CD14-positive monocyte (primary cell): ENCODE measurements at regions not wholly inside any gene's neighbourhood (a gene's known extent, or its start where the extent isn't known, plus 50 kb on each side); places are given as distances from the start of the nearest gene placed in this dataset.

Experiments used
- DNase-seq, 3 donors: peaks; one replicate each; pipeline ENCODE4 v3.0.0-alpha.2; 2011 to 2022
- H2AFZ ChIP-seq: 2 replicates; pipeline ENCODE4 v1.6.0; 2012; ENCODE audit warnings: mild to moderate bottlenecking, low read depth, low read length, inconsistent platforms; ENCODE audit not compliant: insufficient read depth, poor library complexity, severe bottlenecking
- H3K27ac ChIP-seq, 2 donors: 1 replicate in 1 of 2; 2 replicates in 1 of 2; pipeline ENCODE4 v1.5.1; 2012 to 2013; ENCODE audit warnings: low read length in 2 of 2, control low read depth in 1 of 2, inconsistent platforms in 1 of 2, low read depth in 1 of 2, mild to moderate bottlenecking in 1 of 2
- H3K27me3 ChIP-seq, 2 donors: one replicate each; pipeline versions ENCODE4 v1.6.0 to v1.6.1; 2011 to 2013; ENCODE audit warnings: low read length in 2 of 2; ENCODE audit not compliant: control insufficient read depth in 2 of 2, insufficient read depth in 2 of 2
- H3K36me3 ChIP-seq, 2 donors: replicated peaks in 1 of 2; 1 replicate in 1 of 2; 2 replicates in 1 of 2; pipeline versions ENCODE4 v1.5.1 to v1.6.1; 2012 to 2013; ENCODE audit warnings: low read length in 2 of 2, control low read depth in 1 of 2, inconsistent platforms in 1 of 2, mild to moderate bottlenecking in 1 of 2; ENCODE audit not compliant: insufficient read depth in 2 of 2, control insufficient read depth in 1 of 2
- H3K4me1 ChIP-seq, 2 donors: 1 replicate in 1 of 2; 2 replicates in 1 of 2; pipeline versions ENCODE4 v1.5.1 to v1.6.1; 2012 to 2013; ENCODE audit warnings: low read length in 2 of 2, control low read depth in 1 of 2, inconsistent platforms in 1 of 2, mild to moderate bottlenecking in 1 of 2, moderate library complexity in 1 of 2; ENCODE audit not compliant: insufficient read depth in 2 of 2, control insufficient read depth in 1 of 2
- H3K4me2 ChIP-seq: replicated peaks from 2 replicates; pipeline ENCODE3; 2012; ENCODE audit warnings: low read length, moderate library complexity, mild to moderate bottlenecking; ENCODE audit not compliant: poor library complexity, severe bottlenecking; ENCODE audit errors: extremely low read depth
- H3K4me3 ChIP-seq, 3 experiments: fragments of 200-600 bp in 1 of 3; sonication (generic) in 1 of 3; replicated peaks in 1 of 3; 1 replicate in 2 of 3; 2 replicates in 1 of 3; pipeline ENCODE4 v1.5.1; 2011 to 2013; ENCODE audit warnings: low read length in 3 of 3, mild to moderate bottlenecking in 3 of 3, control low read depth in 2 of 3, low read depth in 2 of 3, inconsistent platforms in 1 of 3, moderate library complexity in 1 of 3
- H3K79me2 ChIP-seq: 2 replicates; pipeline ENCODE4 v1.6.0; 2012; ENCODE audit warnings: mild to moderate bottlenecking, control low read depth, inconsistent platforms, low read length, moderate library complexity; ENCODE audit not compliant: insufficient read depth
- H3K9ac ChIP-seq: 2 replicates; pipeline ENCODE4 v1.6.0; 2017; ENCODE audit warnings: low read length, mild to moderate bottlenecking; ENCODE audit not compliant: insufficient read depth, poor library complexity, severe bottlenecking
- H3K9me3 ChIP-seq, 2 donors: replicated peaks in 1 of 2; 1 replicate in 1 of 2; 2 replicates in 1 of 2; pipeline versions ENCODE4 v1.5.1 to v1.6.1; 2012 to 2013; ENCODE audit warnings: low read length in 2 of 2, control low read depth in 1 of 2; ENCODE audit not compliant: control insufficient read depth in 1 of 2, insufficient read depth in 1 of 2
- H4K20me1 ChIP-seq: 2 replicates; pipeline ENCODE4 v1.6.0; 2012; ENCODE audit warnings: mild to moderate bottlenecking, low read length, control low read depth, moderate library complexity; ENCODE audit not compliant: insufficient read depth
- H3K27ac Mint-ChIP-seq, 7 donors: one replicate each; pipeline ENCODE4 v1.8.0; 2020; ENCODE audit warnings: mild to moderate bottlenecking in 7 of 7, mixed read lengths in 7 of 7, moderate library complexity in 6 of 7, inconsistent platforms in 2 of 7
- H3K27me3 Mint-ChIP-seq, 3 donors: one replicate each; pipeline ENCODE4 v1.8.0; 2021 to 2022; ENCODE audit warnings: low read depth in 3 of 3, mild to moderate bottlenecking in 3 of 3, mixed read lengths in 3 of 3, moderate library complexity in 3 of 3, inconsistent platforms in 1 of 3
- H3K36me3 Mint-ChIP-seq, 2 donors: one replicate each; pipeline ENCODE4 v1.8.0; 2020; ENCODE audit warnings: mixed read lengths in 2 of 2, inconsistent platforms in 1 of 2, mild to moderate bottlenecking in 1 of 2
- H3K4me1 Mint-ChIP-seq: one replicate; pipeline ENCODE4 v1.8.0; 2020; ENCODE audit warnings: mild to moderate bottlenecking, mixed read lengths
- H3K4me3 Mint-ChIP-seq, 2 donors: one replicate each; pipeline ENCODE4 v1.8.0; 2020; ENCODE audit warnings: mild to moderate bottlenecking in 2 of 2, mixed read lengths in 2 of 2, moderate library complexity in 1 of 2
- H3K9me3 Mint-ChIP-seq, 7 donors: one replicate each; pipeline ENCODE4 v1.8.0; 2020 to 2022; ENCODE audit warnings: mixed read lengths in 7 of 7, mild to moderate bottlenecking in 6 of 7, moderate library complexity in 6 of 7, inconsistent platforms in 2 of 7
- WGBS: methylation state at CpG from one replicate; pipeline ENCODE4 v1.1.5; 2013; ENCODE audit warnings: missing lambda C conversion rate; ENCODE audit not compliant: insufficient coverage; 5-methylcytosine and 5-hydroxymethylcytosine counted together
- intact Hi-C, 2 donors: fragments of 100-400 bp; cut with micrococcal nuclease; formaldehyde crosslinking; loops; one replicate each; pipeline versions ENCODE4 v1.15.0 to v1.15.1; 2023
- TF ChIP-seq, protein P1 (sequence below): fragments of 200-600 bp; IDR thresholded peaks from one replicate; pipeline ENCODE4 v1.8.0; 2022; ENCODE audit warnings: antibody characterized with exemption, mild to moderate bottlenecking

DNA sequence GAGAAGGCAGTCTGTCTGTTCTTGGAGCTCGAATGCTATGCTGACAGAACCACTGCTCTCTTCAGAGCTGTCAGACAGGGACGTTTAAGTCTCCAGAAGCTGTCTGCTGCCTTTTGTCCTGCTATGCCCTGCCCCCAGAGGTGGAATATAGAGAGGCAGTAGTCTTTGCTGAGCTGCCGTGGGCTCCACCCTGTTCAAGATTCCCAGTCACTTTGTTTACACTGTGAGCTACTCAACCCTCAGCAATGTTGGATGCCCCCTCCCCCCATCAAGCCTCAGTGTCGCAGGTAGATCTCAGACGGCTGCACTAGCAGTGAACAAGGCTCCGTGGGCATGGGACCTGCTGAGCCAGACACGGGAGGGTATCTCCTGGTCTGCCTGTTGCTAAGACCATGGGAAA is 344.2 kb downstream of the TMEM161B start:
- Histone ChIP-seq H3K79me2 (no peaks in the 10 kb centered on the region), H3K9me3 (peaks cover 18 to 26% of the 10 kb centered on the region in 2 donors), H3K27ac (no peak overlapping the region), H3K9ac (no peak overlapping the region), H3K4me2 (no peak overlapping the region), H2AFZ (no peak overlapping the region), H3K4me3 (no peak overlapping the region), H3K27me3 (no peaks in the 10 kb centered on the region), H3K36me3 (no peaks in the 10 kb centered on the region), H4K20me1 (no peaks in the 10 kb centered on the region), H3K4me1 (no peaks in the 10 kb centered on the region)
- H3K27ac Mint-ChIP-seq = no peak overlapping the region
- DNase-seq = no peak
- H3K36me3 Mint-ChIP-seq = no peaks in the 10 kb centered on the region
- no peaks in the 10 kb centered on the region for H3K27me3 Mint-ChIP-seq
- no peak overlapping the region for H3K4me3 Mint-ChIP-seq
- WGBS = 74% methylated on average over 6 of the region's 7 CpGs
- intact Hi-C loops = no loop called here
- peaks cover 6 to 23% (median 17%) of the 10 kb centered on the region in 7 donors for H3K9me3 Mint-ChIP-seq
- TF ChIP-seq, protein P1, sequence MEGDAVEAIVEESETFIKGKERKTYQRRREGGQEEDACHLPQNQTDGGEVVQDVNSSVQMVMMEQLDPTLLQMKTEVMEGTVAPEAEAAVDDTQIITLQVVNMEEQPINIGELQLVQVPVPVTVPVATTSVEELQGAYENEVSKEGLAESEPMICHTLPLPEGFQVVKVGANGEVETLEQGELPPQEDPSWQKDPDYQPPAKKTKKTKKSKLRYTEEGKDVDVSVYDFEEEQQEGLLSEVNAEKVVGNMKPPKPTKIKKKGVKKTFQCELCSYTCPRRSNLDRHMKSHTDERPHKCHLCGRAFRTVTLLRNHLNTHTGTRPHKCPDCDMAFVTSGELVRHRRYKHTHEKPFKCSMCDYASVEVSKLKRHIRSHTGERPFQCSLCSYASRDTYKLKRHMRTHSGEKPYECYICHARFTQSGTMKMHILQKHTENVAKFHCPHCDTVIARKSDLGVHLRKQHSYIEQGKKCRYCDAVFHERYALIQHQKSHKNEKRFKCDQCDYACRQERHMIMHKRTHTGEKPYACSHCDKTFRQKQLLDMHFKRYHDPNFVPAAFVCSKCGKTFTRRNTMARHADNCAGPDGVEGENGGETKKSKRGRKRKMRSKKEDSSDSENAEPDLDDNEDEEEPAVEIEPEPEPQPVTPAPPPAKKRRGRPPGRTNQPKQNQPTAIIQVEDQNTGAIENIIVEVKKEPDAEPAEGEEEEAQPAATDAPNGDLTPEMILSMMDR = no peak
- no peaks in the 10 kb centered on the region for H3K4me1 Mint-ChIP-seq

DNA sequence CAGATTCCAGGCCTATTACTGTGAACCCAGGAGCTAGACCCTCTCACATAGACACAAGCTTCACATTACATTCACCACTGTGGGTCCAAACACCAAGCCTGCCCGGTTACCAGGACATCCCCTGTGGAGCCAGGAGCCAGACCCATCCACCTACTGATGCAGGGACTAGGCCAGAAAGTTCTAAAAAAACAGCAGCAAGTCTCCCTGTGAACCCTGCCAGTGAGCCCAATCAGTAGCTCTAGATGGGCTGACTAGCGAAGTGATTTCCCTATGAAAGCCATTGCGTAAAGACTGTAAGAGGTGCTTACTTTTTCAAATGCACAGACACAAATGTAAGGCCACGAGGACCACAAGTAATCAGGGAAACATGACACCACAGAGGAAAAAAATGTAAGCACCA is 352.3 kb downstream of the TMEM161B start:
- Mint-ChIP-seq H3K4me1 (no peaks in the 10 kb centered on the region), H3K27me3 (peaks cover 0 to 3% (median 0%) of the 10 kb centered on the region in 3 donors), H3K36me3 (no peaks in the 10 kb centered on the region), H3K27ac (no peak overlapping the region), H3K4me3 (no peak overlapping the region), H3K9me3 (peaks cover 3 to 10% (median 3%) of the 10 kb centered on the region in 7 donors)
- no peak for DNase-seq
- TF ChIP-seq, protein P1 = no peak
- H3K4me1 ChIP-seq = no peaks in the 10 kb centered on the region
- H3K79me2 ChIP-seq = no peaks in the 10 kb centered on the region
- H3K27me3 ChIP-seq = no peaks in the 10 kb centered on the region
- intact Hi-C loops = no loop called here
- H4K20me1 ChIP-seq = no peaks in the 10 kb centered on the region
- no peak overlapping the region for H3K9ac ChIP-seq
- no peak overlapping the region for H2AFZ ChIP-seq
- H3K4me2 ChIP-seq = no peak overlapping the region
- H3K4me3 ChIP-seq = no peak overlapping the region
- 95% methylated on average over 3 of the region's 4 CpGs for WGBS
- no peaks in the 10 kb centered on the region for H3K36me3 ChIP-seq
- no peak overlapping the region for H3K27ac ChIP-seq
- peaks cover 7 to 8% of the 10 kb centered on the region in 2 donors for H3K9me3 ChIP-seq
